Suppressor macrophage treated with lipopolysaccharide for 1 hour (primary cell): ENCODE measurements at regions not wholly inside any gene's neighbourhood (a gene's known extent, or its start where the extent isn't known, plus 50 kb on each side); places are given as distances from the start of the nearest gene placed in this dataset.

Source experiments
- DNase-seq, 3 donors: peaks; one replicate each; pipeline ENCODE4 v3.0.0-alpha.2; 2020 to 2022

DNA sequence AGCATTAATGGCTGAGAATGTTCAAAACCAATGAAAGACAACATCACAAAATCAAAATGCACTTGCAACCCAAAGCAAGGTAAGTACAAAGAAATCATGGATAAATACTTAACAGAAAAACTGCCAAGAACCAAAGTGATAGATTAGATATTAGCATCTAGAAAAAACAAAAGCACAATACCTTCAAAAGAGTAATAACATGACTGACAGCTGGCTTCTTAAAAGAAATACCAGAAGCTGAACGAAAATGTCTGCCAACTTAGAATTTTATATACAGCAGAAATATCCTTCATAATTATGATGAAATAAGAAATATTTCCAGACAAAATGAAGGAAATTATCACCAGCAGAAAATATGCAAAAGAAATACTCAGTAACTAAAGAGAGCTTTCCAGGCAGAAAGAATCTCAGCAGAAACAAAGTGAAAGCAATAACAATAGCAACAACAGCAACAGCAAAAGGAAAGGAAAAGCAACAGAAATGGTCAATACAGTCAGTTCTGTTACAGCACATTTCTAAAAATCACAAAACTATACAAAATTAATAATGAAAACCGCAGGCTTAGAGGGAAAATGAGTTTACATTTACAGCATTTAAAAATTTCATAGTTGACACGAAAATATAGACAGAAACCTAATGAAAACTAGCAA, 121.5 kb upstream of the MAN1A1 start:
- no peak for DNase-seq

DNA sequence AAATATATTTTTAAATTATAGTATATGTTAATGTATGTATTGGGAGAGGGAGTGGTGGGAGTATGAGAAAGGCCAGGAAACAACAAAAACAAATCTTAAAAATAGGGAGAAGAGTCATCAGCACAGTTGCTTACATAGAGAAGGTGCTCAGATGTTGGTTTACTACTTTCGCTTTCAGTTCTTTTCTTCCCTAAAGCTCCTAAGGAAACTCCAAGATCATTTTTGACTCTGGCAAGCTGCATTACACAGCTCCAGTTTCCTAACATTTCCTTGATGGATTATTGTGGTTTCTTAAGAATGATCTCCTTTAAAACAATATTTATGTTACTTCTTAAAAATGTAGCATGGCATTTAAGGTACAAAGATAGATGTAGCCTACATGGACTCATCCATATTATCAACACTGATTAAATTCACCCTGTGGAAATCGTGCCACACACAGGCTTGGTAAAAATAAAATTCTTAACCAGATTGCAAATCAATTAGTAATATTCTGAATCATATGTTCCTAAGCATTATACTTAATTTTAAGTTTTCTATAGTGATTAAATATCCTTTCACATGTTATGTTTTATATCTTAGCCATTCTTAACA, 118.0 kb upstream of the MAN1A1 start:
- peak; percentile 48 to 68 (median 49) for DNase-seq

DNA sequence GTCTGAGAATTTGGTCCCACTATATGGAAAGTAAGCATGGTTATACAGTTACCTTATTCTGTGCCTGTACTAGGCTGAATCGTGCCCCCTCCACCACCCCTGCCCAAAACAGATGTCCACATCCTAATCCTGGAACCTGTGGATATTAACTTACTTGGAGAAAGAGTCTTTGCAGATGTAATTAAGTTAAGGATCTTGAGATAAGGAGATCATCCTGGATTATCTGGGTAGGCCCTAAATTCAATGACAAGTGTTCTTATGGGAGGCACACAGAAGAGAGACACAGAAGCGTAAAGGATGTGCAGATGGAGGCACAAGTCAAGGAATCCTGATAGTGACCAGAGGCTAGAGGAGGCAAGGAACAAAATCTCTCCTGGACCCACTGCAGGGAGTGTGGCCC, 116.7 kb upstream of the MAN1A1 start:
- no peak for DNase-seq

DNA sequence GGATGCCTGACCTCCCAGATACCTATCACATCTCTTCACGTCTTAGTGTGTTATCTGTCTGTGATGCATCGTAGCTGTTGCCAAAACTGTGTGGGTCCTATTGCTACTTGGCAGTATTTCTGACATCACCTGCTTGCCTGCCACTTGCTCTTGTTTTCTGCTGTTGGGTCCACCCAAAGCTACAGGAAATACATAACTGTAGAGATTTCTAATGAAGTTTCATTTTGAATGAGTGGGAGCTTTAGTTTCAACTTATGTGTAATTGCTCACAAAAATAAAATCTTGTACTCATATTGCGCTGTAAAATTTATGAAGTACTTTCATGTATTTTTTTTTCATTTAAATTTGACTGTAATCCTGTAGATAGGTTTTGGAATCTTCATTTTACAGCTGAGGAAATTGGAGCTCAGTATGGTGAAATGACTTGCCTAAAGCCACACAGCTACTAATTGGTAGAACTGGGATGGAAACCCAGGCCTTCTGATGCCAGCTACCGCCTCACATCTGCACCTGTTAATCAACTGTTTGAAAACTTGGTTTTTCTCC, 113.6 kb upstream of the MAN1A1 start:
- no peak for DNase-seq

DNA sequence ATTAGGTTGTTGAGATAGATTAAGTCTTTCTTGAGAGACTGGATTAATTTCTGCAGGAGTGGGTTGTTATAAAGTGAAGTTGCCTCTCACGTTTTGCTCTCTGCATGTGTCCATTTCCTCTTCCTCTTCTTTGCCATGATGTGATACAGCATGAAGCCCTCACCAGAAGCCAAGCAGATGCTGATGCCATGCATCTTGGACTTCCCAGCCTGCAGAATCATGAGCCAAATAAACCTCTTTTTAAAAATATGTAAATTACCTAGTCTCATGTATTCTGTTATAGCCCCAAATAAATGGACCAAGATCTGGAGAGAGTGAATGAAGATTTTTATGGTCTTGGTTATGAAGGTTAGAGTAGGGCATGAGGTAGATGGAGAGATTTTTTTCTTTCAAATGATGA, 111.6 kb upstream of the MAN1A1 start:
- no peak for DNase-seq

DNA sequence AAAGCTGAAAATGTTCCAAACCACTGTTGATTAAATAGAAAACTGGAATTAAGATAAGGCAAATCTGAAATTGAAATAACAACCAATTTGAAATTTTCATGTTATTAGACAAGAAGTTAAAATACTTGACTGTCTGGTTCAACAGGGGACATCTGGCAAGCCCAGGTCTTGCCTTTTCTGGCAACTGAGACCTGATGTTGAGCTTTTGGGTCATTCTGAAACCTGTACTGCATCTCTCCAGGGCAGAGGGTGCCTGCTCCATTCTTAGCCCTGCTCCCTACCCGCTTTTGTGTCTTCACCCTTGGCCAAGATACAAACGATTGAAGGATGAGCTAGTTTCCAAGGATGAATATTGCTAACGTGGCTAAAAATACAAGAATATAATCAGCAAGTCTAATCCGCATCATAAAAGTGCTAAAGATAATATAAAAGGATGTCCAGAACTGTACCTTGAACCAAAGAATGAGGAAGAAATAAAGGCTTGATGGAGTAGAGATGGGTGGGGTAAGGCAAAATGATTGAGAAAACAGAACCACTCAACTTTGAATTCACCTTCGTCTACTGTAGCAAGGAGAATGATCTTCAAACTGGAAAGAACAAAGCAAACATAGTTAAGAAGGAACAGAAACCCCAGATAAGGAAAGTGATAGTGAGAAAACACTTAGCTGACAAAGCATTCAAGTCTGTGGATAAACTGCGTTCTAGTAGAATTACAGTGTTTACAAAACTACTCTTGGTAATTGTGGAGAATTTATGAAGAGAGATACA, 109.8 kb upstream of the MAN1A1 start:
- DNase-seq = no peak

DNA sequence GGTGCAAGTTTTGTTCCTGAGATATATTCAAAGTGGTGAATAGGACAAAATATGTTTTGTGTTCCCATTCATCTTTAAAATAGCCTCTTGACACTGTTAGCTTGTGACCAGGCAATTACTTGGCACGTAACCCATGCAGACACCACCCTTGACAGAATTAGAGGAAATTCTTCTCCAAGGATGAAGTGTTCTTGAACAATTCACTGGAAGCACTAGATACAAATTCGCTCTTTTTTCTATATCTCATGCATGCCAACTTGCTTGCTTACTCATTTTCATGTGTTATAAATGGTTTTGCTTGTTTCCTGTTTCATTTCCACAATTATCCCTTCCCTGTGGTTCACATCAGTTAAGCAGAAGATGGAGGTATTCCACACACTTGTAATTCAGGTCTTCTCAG, 105.2 kb upstream of the MAN1A1 start:
- DNase-seq = peak; percentile 13 to 66 (median 61)

DNA sequence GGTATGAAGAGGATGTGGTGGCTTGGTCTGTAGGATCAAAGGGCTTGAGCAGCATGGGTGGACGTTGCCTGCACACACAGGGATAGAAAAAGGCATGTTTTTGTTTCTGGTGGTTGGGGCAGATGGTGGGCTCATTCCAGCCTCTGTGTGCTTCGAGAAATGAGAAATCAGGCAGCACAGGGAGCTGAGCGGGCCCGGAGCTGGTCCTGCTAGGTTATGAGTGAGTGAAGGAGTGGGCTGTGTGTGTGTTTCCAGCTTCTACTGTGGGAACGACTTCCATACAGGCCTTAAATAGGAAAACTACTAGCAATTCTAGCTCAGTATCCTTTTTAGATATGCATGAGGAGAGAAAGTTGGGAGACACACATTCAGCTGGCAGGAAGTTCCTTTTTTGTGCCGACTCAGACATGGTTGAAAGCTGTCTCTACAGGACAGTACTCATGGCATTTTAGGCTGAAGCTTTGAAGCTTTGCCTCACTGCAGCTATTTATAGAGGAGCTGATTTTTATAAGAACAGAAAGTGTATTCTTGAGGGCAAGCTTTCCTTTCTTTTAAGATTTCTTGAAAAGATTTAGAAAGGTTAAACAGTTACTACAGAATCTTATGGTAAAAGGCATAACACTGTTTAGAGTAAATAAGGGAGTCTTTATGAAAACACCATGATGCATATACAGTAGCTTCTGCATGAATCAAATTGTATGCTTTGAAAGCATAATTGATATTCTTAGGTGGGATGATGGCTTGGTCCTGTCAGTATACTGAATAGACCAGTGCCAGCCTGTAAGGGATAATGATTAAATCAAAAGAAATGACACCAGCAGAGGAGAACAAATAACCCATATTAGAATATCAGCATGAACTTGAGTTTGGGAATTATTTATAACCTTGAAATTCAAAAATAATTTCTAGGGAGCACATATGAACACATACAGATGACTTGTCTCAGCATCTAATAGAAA, 104.0 kb upstream of the MAN1A1 start:
- no peak for DNase-seq

DNA sequence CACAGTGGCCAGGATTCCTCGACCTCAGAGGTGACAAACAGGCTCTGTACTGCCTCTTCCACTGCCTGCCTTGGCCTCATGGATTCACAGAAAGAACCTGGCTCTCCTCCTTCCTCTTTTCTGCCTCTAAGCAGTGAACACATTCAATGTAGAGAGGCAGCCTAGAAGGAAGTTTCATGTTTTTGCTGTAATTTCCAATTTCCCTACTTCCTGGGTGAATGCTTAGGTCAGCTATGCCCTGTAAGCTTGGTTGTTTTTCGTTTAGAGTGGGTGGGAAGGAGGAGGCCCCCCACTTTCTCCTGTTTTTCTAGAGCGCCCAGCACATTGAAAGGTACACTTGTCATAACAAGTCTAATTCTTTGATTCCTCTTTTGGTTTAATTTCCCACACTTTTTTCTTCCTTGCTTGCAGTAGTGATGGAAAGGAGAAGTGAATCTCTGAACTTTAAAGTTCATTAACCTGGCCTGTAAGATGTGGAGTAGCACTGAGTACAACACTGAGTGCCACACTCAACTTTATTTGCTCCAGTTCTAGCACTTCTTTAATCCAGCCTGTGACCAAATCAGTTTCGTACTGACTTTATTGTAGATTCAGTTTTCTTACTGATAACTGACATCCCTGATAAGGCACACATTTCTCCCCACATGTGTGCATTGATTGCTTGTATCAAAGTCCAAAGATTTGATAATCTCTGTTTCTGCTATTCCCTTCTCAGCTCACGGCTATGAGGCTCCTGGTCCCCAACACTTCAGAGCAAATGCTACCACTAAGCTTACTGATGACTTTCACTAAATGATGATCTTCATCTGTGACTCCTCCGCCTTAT, 100.0 kb upstream of the MAN1A1 start:
- DNase-seq = peak; percentile 74 to 85 (median 81)

DNA sequence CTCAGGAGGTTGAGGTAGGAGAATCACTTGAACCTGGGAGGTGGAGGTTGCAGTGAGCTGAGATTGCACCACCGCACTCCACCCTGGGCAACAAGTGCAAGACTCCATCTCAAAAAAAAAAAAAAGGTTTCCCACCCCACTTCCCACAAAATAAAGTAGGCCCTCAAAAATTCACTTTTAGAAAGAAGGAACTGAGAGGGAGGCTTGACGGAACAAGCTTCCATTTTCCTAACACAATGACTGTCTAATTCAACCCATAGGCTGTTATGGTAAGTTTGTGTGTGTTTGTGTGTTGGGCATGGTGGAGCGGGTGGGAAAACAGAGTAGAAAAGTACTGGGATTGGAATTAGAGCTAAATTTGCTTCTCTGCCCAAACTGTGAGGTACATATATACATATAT, 98.4 kb upstream of the MAN1A1 start:
- DNase-seq = no peak

DNA sequence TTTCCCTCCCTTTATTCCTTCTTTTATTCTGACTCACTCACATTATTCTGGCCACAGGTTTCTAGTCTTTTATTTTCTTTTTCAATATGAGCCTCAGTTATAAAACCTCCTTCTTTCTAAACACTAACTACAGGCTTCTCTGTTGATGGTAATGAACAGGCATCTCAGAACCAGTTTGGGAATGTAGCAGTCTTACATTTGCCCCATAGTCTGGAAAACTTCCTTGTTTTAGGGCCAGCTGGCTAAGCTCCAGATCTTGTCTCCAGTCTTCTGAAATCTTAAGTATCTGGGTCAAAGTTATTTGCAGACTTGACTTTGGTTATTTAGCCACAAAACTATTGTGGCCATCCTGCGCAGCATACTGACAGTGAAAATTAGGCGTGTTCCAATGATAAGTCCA, 97.0 kb upstream of the MAN1A1 start:
- DNase-seq = peak in 1 of 3 donors; percentile 5

DNA sequence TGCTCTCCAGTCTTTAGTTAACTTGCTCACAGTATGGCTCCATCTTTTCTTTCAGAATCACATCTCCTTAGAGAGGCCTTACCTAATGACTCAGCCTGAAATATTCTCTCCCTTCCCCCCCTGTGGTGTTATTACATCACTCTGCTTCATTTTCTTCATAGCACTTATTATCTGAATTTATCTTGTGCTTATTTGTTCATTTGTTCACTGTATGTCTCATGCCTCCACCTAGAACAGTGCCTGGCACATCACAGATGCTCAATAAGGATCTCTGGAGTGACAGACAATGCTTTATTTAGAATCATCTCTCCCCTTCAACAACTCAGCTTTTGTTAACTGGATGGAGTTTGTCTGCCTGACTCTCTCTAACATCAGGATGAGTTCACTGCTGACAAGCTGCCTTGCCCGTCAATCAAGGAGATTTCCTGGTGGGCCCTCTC, 96.6 kb upstream of the MAN1A1 start:
- DNase-seq = peak; percentile 10 to 29 (median 29)

DNA sequence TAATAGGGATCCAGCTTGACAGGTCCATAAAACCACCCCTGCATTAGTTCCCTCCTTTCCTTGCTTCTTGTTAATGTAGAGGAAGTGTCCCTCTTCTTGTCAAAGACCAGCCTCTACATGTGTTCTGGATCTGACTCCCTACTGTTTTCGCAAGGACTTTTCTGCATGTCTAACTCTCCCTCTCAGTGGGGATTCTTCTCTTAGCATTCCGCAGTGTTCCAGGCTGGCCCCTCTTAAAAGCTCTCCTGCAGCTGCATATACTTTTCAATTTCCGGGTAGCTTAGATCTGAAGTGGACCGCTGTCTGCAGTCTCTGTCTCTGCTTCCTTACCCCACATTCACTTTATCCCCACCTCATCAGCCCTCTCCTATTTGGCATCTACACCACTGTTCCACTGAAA, 96.1 kb upstream of the MAN1A1 start:
- DNase-seq = no peak

DNA sequence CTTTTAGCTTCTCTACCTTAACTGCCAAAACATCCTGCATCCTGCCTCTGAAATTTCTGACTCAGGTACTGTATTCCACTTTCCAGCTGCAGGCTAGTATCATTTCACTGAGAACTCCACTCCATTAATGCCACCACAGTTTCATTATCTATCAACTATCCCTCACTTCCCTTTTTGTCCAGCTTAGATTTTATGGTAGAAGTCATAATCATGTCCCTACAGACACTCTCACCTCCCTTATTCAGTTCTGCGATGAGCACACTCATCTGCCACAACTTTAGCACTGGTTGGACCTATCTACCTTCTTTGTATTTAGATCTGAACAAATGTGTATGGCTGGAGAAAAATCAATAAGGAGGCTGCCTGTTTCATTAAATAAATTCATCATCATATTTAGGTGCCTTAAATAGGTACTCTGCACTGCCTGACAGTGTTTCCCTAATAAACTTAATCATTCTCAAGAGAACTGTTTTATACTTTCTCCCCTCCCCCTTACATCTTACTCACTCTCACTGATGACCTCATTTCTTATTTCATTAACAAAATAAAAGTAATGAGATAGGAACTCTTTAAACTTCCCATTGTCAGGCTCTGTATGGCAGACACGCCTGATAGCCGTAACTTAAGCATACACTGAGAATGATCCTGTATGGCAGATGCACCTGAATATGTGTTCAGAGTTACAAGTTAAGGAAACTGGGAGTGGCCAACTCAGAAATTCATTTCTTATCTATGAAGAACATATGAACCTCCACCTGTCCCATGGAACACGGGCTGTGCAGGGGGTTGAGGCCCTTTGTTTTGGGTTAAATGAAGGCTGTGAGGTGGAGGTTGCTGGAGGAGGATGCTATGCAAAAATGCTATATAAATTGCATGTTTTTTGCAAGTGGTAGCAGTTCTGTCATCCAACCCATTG, 95.3 kb upstream of the MAN1A1 start:
- DNase-seq = peak; percentile 8 to 57 (median 47)

DNA sequence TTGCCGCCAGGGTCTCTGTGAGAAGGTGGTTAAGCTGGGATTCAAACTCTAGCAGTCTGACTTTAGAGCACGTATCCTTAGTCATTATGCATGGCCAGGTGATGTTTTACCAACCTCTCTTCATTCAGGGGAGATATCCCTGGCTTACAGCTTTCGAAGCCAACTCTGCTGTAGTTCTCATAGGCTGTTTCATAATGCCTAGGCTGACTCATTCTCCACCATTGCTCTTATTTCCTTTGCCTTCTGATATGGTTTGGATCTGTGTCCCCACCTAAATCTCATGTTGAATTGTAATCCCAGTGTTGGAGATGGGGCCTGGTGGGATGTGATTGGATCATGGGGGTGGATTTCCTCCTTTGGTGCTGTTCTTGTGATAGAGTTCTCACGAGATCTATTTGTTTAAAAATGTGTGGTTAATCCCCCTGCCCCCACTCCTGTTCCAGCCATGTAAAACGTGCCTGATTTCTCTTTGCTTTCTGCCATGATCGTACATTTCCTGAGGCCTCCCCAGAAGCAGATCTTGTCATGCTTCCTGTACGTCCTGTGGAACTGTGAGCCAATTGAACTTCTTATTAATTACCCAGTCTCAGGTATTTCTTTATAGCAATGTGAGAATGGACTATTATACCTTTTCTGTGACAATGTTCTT, 94.6 kb upstream of the MAN1A1 start:
- peak; percentile 8 to 51 (median 32) for DNase-seq

DNA sequence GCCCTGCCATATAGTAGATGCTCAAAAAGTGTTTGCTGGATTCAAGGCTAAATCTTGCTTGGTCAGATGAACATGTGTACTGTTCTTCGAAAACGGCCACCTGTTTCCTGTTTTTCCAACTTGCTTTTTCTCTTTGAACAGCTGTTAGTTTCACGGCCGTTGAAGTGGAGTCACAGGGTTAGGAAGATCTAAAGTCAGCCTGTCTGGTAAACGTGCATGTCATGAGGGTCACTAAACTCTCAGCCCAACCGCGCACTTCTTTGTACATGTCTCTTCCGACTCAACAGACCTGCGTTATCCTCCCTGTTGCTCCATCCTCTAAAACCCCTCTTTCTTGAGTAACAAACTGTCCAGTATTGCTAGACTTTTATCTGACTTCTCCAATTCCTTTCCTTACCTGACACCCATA, 93.2 kb upstream of the MAN1A1 start:
- DNase-seq = peak; percentile 25 to 53 (median 26)

DNA sequence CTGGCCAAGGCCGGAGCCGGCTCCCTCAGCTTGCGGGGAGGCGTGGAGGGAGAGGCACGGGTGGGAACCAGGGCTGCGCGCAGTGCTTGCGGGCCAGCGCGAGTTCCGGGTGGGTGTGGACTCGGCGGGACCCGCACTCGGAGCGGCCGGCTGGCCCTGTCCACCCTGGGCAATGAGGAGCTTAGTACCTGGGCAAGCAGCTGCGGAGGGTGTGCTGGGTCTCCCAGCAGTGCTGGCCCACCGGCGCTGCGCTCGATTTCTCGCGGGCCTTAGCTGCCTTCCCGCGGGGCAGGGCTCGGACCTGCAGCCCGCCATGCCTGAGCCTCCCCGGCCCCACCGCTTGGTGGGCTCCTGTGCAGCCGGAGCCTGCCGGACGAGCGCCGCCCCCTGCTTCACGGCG, 91.4 kb upstream of the MAN1A1 start:
- DNase-seq = no peak

DNA sequence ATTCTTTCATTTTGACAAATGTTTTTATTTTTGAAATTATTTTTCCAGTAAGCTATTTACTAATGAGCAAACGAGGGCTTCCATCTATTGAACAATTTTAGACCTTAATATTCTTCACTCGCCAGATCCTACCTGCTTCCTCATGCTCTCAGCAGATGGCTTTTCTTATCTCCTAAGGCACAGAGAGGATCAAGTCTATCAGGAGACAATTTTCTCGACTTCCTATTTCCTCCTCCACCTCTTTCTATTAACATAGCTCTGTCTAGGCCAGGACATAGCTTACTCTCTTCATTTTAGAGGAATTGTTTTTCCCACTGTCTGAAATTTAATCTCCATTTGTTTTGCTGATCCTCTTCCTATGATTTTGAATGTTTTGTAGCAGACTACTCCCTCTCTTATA, 87.0 kb upstream of the MAN1A1 start:
- DNase-seq = no peak

DNA sequence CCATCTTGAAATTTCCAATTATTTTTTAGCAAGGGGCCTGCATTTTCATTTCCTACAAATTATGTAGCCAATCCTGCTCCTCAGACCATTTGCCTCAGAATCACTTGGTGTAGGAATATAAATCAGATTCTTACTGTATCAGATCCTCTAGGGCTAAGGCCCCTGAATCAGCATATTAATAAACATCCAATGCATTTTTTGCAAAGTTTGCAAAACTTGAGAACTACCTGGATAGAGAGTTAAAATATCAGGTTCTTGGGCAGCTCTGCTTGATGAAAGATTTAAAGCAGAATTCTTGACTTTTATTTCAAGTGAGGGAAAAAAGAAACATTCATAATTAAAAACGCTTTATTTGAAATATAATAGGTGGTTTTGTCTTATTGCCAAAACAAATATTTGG, 82.2 kb upstream of the MAN1A1 start:
- DNase-seq = no peak

DNA sequence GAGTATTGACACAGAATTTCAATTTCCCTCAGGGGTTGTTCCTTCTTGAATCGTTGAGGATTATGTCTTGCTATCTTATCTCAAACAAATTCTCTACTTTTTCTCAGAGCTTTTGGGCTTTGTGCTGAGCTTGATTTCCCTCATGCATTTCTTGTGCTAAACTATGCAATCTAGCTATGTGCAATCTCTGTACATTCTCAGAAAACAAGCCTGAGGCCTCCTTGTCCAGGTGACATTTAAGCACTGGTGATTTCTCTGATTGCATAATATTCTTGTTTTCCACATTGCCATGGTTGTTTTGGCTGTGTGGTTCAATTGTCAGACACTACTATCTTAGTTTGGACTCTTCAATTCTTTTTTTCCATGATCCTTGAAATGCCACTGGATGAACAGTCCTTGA, 81.2 kb upstream of the MAN1A1 start:
- no peak for DNase-seq
